GM19043 (cell line): ENCODE measurements at regions not wholly inside any gene's neighbourhood (a gene's known extent, or its start where the extent isn't known, plus 50 kb on each side); places are given as distances from the start of the nearest gene placed in this dataset.
"Not testable (repeated sequence)": the region's sequence is repeated elsewhere in the genome, so short reads cannot be mapped to it uniquely, and the experiment has no call there.

Source experiments
- ATAC-seq: cut with Tn5 transposase; IDR thresholded peaks from one replicate; pipeline ENCODE4 v1.9.1; 2021; ENCODE audit warnings: low read depth; ENCODE audit not compliant: unreplicated experiment

GRCh38 chr1:120656116-120656515 lies 67.6 kb upstream of the NBPF26 start:
- not testable (repeated sequence) for ATAC-seq

- ATAC-seq = not testable (repeated sequence)
Observed at GRCh38 chr1:120657804-120658203, 65.9 kb upstream of the NBPF26 start.

GRCh38 chr1:120658622-120659021 lies 65.1 kb upstream of the NBPF26 start:
- ATAC-seq = not testable (repeated sequence)

- not testable (repeated sequence) for ATAC-seq
Observed at GRCh38 chr1:120659133-120659532, 64.6 kb upstream of the NBPF26 start.

GRCh38 chr1:120664376-120665249 lies 59.1 kb upstream of the NBPF26 start:
- not testable (repeated sequence) for ATAC-seq

- ATAC-seq = peak; percentile 47
Observed at GRCh38 chr1:120665250-120665577, 58.5 kb upstream of the NBPF26 start.

GRCh38 chr1:120668187-120668586 lies 55.6 kb upstream of the NBPF26 start:
- ATAC-seq = not testable (repeated sequence)
